Cardiac muscle cell (in vitro differentiated cells and primary cell): ENCODE measurements at regions not wholly inside any gene's neighbourhood (a gene's known extent, or its start where the extent isn't known, plus 50 kb on each side); places are given as distances from the start of the nearest gene placed in this dataset.

Experiments
- DNase-seq, 2 donors: peaks; one replicate each; pipeline versions ENCODE4 v3.0.0 to v3.0.0-alpha.2; 2010 to 2017; ENCODE audit warnings: low read depth in 1 of 2, low spot score in 1 of 2
- H3K27ac ChIP-seq: fragments of 200-600 bp; sonication (generic); 2 replicates; pipeline ENCODE4 v1.5.1; 2016
- H3K27me3 ChIP-seq: fragments of 200-600 bp; sonication (generic); 2 replicates; pipeline ENCODE4 v1.6.0; 2016; ENCODE audit warnings: control low read depth
- H3K36me3 ChIP-seq: fragments of 200-600 bp; sonication (generic); 2 replicates; pipeline ENCODE4 v1.5.1; 2016; ENCODE audit warnings: control low read depth
- H3K4me1 ChIP-seq: fragments of 200-600 bp; sonication (generic); 2 replicates; pipeline ENCODE4 v1.8.1; 2017; ENCODE audit warnings: low read depth, mild to moderate bottlenecking, mixed run types
- H3K4me3 ChIP-seq: fragments of 200-600 bp; sonication (generic); 2 replicates; pipeline ENCODE4 v1.5.1; 2016; ENCODE audit warnings: mild to moderate bottlenecking
- H3K9me3 ChIP-seq: fragments of 200-600 bp; sonication (generic); 2 replicates; pipeline ENCODE4 v1.5.1; 2017; ENCODE audit warnings: low read depth, mild to moderate bottlenecking, control low read depth
- CTCF ChIP-seq: IDR thresholded peaks from 2 replicates; pipeline ENCODE4 v1.5.1; 2012; ENCODE audit warnings: low read depth, mild to moderate bottlenecking, low read length

GRCh38 chr13:107999751-108000150 lies 215.6 kb downstream of the LIG4 start:
- H3K9me3 ChIP-seq, result no peaks in the 10 kb centered on the region
- no peak for DNase-seq
- TF ChIP-seq CTCF, result no peak
- no peak overlapping the region for H3K27ac ChIP-seq
- H3K36me3 ChIP-seq, result no peaks in the 10 kb centered on the region
- H3K27me3 ChIP-seq, result no peaks in the 10 kb centered on the region
- no peak overlapping the region for H3K4me3 ChIP-seq
- H3K4me1 ChIP-seq, result no peaks in the 10 kb centered on the region

- no peak overlapping the region for H3K27ac ChIP-seq
- no peaks in the 10 kb centered on the region for H3K4me1 ChIP-seq
- TF ChIP-seq CTCF, result no peak
- no peak for DNase-seq
- no peak overlapping the region for H3K4me3 ChIP-seq
- no peaks in the 10 kb centered on the region for H3K36me3 ChIP-seq
- H3K9me3 ChIP-seq, result no peaks in the 10 kb centered on the region
- H3K27me3 ChIP-seq, result no peaks in the 10 kb centered on the region
These were observed 221.2 kb downstream of the LIG4 start for GRCh38 chr13:107994137-107994536.

- H3K4me1 ChIP-seq, result no peaks in the 10 kb centered on the region
- no peak overlapping the region for H3K4me3 ChIP-seq
- no peak for DNase-seq
- H3K27ac ChIP-seq, result no peak overlapping the region
- H3K9me3 ChIP-seq, result no peaks in the 10 kb centered on the region
- no peaks in the 10 kb centered on the region for H3K27me3 ChIP-seq
- TF ChIP-seq CTCF, result no peak
- H3K36me3 ChIP-seq, result no peaks in the 10 kb centered on the region
These were observed 221.9 kb downstream of the LIG4 start for GRCh38 chr13:107993239-107993949.

GRCh38 chr13:107992542-107992941 lies 222.8 kb downstream of the LIG4 start:
- Histone ChIP-seq H3K27me3 (no peaks in the 10 kb centered on the region), H3K36me3 (no peaks in the 10 kb centered on the region), H3K4me3 (no peak overlapping the region), H3K9me3 (no peaks in the 10 kb centered on the region), H3K27ac (no peak overlapping the region), H3K4me1 (no peaks in the 10 kb centered on the region)
- no peak for DNase-seq
- no peak for TF ChIP-seq CTCF

- Histone ChIP-seq H3K4me1 (no peaks in the 10 kb centered on the region), H3K36me3 (no peaks in the 10 kb centered on the region), H3K4me3 (no peak overlapping the region), H3K9me3 (no peaks in the 10 kb centered on the region), H3K27ac (no peak overlapping the region), H3K27me3 (no peaks in the 10 kb centered on the region)
- DNase-seq, result no peak
- no peak for TF ChIP-seq CTCF
These were observed 238.2 kb downstream of the LIG4 start for GRCh38 chr13:107977071-107977574.
